ENCODE measurements at regions not wholly inside any gene's neighbourhood (a gene's known extent, or its start where the extent isn't known, plus 50 kb on each side); places are given as distances from the start of the nearest gene placed in this dataset.
"Not testable (repeated sequence)": the region's sequence is repeated elsewhere in the genome, so short reads cannot be mapped to it uniquely, and the experiment has no call there.

DNA sequence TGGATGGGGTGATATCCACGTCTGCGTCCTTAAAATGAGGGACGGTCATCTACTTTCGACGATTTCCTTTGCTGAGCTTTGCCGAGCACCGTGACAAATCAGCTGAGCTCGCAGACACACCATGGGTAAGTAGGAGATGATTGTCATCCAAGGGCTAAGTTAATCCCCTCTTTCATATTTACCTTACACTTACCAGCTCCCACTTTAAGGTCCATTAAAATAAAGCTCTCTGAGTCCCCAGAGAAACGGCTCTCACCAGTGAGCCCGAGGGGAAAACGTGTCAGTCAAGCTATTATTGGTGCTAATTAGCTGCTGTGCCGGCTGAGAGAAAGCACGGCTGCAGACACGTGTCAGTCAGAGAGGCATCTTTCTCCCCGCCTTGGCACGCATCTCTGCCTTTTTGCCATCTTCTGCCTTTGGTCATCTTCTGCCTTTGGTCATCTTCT, 72.2 kb downstream of the CRLF2 start:
- DNase-seq: no peak

DNA sequence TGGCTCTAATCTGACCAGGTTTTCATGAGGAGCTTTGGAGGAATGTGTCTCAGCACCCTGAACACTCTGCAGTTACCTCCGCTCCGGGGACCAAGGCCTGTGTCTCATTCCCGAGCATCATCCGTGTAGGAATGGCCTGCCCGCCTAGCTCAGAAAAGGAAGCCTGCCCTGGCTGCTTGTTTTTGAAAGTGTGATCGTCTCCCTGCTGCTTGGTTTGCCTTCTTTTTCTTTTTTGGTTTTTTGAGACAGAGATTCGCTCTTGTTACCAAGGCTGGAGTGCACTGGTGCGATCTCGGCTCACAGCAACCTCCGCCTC, 73.3 kb downstream of the CRLF2 start:
- no peak for DNase-seq

DNA sequence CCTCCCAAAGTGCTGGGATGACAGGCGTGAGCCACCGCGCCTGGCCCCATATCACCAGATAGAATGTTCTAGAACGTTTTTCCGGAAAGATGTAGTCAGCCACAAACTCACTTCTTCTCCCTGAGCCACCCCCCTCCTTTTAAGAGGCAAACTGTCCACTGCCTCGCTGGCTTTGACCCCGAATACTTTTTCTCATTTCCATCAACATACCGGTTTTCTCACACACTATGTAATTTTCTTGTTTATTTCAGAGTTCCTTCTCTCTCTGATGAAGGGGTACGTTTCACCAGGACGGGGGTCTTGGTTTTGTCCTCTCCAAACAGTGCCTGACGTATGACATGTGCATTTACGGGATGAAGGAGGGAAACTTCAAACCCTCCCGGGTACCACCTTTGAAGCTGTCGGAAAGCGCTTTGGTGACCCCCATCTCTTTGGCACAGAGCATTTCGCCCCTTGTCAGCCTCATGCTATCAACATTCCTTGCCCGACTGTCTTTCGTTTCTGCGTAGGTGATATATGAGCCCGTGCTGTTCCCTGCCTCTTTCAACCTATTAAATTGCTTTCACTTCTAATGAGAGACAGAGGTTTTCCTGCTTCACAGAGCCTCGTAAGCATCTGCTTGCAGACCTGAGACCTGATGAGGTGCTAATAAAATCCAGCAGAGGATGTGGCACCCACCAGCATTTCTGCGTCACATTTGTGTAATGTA, 73.8 kb downstream of the CRLF2 start:
- no peak for DNase-seq

DNA sequence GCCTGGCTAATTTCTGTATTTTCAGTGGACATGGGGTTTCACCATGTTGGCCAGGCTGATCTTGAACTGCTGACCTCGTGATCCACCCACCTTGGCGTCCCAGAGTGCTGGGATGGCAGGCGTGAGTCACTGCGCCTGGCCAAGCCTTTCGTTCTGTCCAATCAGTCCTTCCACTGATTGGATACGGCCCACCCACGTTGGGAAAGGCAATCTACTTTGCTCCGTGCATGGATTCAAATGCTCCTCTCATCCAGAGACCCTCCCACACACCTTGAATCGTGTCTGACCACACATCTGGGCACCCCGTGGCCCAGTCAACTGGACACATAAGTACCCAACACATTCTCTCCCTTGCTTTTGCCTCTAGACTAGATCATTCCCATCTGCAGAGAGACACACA, 74.9 kb downstream of the CRLF2 start:
- no peak for DNase-seq

DNA sequence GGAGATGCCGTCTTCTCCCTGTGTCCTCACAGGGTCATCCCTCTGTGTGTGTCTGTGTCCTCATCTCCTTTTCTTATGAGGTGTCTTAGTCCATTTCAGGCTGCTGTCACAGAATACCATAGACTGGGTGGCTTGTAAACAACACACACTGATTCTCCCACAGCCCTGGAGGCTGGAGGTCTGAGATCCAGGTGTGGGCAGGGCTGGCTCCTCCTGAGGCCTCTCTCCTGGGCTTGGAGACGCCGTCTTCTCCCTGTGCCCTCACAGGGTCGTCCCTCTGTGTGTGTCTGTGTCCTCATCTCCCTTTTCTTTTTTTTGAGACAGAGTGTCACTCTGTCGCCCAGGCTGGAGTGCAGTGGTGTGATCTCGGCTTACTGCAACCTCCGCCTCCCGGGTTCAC, 75.9 kb downstream of the CRLF2 start:
- not testable (repeated sequence) for DNase-seq

DNA sequence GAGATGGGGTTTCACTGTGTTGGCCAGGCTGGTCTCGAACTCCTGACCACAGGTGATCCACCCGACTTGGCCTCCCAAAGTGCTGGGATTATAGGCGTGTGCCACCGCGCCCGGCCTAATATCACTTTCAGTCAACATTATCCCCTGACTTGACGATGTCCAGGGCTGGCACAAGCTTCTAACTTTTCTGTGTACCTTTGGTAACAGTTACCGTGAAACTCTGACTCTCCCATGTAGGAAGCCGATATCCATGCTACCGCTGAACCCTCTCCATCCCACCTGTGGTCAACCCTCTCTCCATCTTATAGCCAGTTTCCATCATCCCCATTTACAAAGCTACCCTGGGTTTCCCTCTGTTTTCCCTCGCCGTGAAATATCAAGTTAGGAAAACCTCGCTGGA, 77.5 kb downstream of the CRLF2 start:
- no peak for DNase-seq

DNA sequence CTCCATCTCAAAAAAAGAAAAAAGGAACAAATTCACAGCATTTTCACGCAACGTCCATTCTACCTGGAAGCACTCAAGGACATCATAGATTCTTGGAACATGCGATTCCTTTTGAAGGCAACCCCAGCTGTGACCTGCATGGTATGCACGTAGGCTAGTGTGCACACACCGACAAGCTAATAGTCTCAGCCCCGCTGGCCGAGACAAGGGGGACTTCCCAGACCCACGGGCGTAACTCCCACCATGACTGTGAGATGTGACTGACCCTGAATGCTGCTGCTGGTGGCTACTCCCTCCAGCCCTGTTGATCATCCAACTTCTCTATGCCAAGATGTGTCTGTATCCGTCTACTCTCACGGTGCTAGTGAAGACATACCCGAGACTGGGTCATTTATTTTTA, 78.3 kb downstream of the CRLF2 start:
- no peak for DNase-seq

DNA sequence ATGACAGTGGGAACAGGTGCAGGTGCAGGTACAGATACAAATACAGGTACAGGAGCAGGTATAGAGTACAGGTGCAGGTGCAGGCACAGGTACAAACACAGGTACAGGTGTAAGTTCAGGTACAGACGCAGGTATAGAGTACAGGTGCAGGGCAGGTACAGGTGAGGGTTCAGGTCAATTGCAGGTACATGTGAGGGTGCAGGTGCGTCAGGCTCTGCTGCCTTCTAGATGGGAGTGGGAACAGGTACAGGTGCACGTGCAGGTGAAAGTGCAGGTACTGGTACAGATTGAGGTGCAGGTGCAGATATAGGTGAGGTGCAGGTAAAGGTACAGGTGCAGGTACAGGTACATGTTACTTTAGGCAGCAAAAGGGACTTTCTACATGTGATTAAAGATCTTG, 85.7 kb downstream of the CRLF2 start:
- DNase-seq: no peak

DNA sequence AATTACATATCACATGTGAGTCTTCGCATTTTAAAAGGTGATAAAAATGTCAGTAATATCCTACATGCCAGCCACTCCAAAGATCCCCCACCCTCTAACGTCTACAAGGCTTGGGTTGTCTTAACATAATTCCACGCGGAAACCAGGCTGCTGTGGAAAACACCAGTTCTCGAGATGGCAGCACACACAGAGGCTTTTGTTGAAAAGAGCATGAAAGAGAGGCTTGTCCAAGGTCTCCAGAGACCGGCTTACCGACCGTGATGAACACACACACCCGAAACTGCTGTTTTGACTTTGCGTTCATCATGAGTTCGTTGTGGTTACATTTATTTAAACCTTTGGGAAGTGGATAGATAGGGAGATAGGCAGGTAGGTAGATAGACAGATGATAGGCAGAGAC, 87.9 kb downstream of the CRLF2 start:
- DNase-seq: no peak

DNA sequence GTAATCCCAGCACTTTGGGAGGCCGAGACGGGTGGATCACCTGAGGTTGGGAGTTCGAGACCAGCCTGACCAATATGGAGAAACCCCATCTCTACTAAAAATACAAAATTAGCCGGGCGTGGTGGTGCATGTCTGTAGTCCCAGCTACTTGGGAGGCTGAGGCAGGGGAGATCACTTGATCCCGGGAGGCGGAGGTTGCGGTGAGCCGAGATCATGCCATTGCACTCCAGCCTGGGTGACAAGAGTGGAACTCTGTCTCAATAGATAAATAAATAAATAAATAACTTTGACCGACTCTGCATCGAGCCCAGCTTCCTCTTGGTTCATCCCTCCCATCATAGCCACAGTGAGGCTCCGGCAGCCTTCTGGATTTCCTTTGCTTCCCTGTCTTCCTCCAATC, 89.6 kb downstream of the CRLF2 start:
- DNase-seq: not testable (repeated sequence)

DNA sequence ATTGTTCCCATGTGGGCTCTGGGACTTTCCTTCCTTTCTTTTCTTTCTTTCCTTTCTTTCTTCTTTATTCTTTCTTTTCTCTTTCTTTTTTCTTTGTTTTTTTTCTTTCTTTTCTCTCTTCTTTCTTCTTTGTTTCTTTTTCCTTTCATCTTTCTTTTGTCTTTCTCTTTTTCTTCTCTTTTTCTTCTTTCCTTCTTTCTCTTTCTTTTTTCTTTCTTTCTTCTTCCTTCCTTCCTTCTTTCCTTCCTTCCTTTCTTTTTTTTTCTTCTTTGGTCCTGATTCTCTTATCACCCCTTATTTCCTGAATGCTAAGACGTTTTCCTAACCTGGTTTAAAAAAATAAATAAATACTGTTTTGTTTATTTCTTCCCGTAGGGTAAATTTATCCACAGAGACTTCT, 93.2 kb downstream of the CRLF2 start:
- DNase-seq: no peak

DNA sequence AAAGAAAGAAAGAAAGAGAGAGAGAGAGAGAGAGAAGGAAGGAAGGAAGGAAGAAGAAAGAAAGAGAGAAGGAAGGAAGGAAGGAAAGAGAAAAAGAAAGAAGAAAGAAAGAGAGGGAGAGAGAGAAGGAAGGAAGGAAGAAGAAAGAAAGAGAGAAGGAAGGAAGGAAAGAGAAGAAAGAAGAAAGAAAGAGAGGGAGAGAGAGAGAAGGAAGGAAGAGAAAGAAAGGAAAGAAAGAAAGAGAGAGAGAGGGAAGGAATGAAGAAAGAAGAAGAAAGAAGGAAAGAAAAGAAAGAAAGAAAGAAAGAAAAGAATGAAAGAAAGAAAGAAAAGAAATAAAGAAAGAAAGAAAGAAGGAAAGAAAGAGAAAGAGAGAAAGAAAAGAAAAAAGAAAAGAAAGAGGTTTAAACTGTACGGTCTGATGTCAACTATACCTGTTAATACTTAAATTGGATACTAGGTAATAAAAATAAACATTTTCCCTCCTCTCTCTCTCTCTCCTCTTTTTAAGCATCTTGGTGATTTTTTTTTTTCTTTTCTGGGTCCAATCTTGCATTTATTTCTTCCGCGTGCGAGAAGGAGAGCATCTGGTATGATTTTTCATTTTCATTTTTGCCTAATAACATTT, 93.8 kb downstream of the CRLF2 start:
- no peak for DNase-seq

DNA sequence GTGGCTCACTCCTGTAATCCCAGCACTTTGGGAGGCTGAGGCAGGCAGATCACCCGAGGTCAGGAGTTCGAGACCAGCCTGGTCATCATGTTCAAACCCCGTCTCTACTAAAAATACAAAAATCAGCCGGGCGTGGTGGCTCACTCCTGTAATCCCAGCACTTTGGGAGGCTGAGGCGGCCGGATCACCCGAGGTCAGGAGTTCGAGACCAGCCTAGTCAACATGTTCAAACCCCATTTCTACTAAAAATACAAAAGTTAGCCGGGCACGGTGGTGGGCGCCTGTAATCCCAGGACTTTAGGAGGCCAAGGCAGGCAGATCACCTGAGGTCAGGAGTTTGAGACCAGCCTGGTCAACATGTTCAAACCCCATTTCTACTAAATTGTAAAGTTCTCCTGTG, 97.0 kb downstream of the CRLF2 start:
- DNase-seq: not testable (repeated sequence)

DNA sequence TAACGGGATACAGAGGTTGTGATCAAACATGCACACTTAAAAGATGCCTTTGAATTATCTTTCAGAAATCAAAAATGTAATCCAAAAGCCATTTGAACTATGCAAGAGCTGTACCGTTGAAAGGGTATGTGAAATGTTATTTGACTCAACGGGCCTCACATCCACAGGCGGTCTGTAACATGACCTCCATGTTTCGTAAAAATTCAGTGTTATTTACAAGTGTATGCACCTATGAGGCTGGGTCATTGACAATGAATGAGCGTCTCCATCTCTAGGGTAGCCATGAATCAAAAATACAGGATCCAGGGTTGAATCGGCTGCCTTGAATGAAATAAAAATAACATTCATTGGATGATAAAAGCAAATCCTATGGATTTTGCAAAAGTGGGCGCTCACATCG, 100.1 kb downstream of the CRLF2 start:
- no peak for DNase-seq

DNA sequence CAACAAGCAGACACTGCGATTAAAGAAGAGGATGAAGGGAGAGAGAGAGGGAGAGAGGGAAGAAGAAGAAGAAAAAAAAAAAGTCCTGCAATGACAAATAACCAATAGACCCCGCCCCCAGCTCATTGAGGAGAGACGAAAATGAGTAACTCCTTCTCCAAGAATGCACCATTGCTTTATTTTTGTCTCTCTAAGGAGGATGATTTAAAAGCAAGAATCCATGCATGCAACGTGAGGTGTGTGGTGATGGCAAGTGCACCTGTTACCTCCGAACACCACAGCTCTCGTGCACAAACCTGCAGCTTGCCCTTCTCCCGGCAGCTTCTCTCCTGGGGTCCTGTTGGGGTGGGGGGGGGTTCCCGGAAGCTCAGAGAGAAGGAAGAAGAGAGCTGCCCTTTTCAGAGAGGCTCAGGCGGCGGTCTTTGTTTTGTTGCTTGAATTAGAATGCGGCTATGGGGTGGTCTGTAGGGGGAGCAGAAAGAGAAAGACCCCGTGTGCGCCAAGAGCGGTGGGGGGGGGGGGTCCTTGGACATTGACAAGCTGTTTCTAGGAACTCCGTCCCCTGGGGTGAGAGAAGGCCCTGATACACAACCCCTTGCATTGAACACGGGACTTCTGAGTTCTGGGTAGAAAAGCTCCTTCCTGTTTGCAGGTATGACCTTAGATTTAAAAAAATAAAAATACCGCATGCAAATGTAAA, 100.7 kb downstream of the CRLF2 start:
- DNase-seq: no peak

DNA sequence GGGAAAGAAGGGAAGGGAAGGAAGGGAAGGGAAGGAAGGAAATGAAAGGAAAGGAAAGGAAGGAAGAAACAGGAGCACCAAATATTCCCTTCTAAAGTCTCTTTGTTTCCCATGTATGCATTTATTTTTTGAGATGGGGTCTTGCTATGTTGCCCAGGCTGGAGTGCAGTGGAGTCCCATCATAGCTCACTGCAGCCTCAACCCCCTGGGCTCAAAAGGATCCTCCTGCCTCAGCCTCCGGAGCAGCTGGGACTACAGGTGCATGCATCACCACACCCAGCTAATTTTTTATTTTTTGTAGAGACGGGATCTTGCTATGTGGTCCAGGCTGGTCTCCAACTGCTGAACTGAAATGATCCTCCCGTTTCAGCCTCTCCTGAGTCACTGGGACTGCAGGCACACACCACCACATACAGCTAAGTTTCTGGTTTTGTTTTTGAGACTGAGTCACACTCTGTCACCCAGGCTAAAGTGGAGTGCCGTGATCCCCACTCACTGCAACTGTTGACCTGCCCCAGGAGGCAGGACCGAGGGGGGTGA, 102.8 kb downstream of the CRLF2 start:
- no peak for DNase-seq

DNA sequence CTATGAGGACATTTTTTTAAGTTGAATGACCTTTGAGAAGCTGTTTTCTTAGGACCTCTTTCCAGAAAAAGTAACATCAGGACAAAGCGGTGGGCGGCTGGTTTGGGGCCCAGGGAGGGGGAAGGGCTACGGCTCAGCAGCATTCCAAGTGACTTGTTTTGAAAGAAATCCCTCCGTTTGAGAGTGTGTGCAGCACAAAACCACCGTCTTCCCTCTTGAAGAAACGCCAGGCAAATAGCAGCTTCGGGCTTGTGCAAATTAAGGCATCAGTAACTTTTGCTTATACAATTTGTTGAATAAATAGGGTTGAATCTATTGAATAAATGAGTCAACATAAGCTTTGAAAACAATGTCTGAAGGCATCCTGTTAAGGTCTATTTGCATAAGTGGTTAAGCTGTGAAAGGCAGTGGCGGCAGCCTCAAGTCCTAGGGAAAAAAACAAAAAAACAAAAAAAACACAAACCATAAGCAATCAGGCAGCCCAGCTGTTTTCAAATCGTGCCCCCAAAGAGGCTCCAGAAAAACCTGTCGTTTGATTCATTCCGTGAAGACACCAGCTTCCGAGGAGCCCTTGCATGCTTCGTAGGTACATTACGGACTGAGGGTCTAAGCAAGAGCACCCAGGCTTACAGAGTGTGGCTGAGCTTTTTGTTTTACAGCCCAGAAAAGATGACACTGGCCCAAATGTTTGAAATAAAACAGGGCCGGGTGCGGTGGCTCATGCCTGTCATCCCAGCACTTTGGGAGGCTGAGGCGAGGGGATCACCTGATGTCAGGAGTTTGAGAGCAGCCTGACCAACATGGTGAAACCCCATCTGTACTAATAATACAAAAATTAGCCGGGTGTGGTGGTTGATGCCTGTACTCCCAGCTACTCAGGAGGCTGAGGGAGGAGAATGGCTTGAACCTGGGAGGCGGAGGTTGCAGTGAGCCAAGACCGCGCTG, 103.7 kb downstream of the CRLF2 start:
- no peak for DNase-seq

DNA sequence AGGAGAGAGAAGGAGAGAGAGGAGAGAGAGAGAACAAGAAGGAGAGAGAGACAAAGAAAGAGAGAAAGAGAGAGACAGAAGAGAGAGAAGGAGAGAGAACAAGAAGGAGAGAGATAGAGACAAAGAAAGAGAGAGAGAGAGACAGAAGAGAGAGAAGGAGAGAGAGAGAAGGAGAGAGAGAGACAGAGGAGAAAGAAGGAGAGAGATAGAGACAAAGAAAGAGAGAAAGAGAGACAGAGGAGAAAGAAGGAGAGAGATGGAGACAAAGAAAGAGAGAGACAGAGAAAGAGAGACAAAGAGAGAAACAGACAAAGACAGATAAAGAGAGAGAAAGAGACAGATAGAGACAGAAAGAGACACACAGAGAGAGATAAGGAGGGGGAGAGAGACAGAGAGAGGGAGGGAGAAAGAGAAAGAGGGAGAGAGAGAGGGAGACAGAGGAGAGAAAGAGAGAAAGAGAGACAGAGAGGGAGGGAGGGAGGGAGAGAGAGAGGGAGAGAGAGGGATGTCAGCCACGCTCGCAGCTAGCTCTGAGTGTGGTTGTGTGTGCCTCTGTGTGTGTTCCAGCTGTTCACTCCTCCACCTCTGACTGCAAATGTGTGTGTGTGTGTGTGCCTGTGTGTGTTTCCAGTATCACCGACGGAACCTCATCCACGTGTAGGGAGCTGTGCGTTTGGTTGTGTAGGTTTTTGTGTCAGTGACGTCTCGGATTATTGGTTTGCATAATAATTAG, 105.8 kb downstream of the CRLF2 start:
- DNase-seq: no peak

DNA sequence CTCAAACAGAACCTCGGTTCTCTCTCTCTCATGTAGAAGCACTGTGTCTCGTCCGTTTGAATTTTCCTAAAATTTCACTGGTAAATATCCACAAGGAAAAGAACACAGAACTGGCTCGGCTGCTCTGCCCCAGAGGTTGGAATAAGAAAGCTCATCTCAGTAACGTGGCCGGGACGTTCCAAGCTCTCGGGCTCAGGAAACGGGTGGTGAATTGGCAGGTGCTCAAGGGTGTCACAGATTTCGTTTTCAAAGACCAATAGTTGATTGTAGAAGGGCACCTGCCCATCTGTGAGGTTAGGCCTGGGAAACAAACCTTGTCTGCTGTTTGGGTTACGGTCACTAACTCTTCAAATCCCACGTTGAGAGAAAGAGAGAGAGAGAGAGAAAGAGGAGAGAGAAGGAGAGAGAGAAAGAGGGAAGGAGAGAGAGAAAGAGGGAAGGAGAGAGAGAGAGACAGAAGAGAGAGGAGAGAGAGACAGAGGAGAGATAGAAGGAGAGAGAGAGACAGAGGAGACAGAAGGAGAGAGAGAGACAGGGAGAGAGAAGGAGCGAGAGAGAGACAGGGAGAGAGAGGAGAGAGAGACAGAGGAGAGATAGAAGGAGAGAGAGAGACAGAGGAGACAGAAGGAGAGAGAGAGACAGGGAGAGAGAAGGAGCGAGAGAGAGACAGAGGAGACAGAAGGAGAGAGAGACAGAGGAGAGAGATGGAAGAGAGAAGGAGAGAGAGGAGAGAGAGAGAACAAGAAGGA, 106.6 kb downstream of the CRLF2 start:
- DNase-seq: no peak

DNA sequence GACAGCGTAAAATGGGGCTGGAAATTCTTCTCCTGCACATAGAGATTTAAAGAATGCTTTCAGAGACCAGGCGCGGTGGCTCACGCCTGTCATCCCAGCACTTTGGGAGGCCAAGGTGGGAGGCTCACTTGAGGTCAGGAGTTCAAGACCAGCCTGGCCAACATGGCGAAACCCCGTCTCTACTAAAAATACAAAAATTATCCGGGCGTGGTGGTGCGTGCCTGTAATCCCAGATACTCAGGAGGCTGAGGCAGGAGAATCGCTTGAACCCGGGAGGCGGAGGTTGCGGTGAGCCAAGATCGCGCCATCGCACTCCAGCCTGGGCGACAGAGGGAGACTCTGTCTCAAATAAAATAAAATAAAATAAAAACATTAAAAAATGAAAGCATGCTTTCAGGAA, 107.4 kb downstream of the CRLF2 start:
- not testable (repeated sequence) for DNase-seq

DNA sequence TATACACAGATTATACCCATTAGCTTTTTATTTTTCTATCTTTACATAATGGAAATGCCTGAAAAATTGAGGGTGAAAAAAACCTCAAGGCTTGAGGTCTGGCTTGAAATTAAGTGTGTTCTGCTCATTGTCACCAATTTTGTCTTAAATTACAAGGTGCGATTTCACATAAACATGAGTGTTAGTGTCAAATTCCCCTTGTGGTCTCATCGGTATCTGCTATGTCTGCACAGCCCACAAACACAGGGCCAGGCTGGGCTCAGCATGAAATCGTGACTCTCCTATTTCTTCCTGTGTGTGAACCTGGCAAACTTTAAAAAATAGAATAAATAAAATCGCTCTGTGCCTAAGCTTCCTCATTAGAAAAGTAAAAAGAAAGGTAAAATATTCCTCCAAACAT, 109.1 kb downstream of the CRLF2 start:
- no peak for DNase-seq
